HL-60 (cell line): ENCODE measurements at regions not wholly inside any gene's neighbourhood (a gene's known extent, or its start where the extent isn't known, plus 50 kb on each side); places are given as distances from the start of the nearest gene placed in this dataset.
"Not testable (repeated sequence)": the region's sequence is repeated elsewhere in the genome, so short reads cannot be mapped to it uniquely, and the experiment has no call there.

Experiments
- GABPA ChIP-seq: IDR thresholded peaks from 2 replicates; pipeline ENCODE4 v1.6.1; 2012; ENCODE audit warnings: low read depth
- POLR2AphosphoS5 ChIP-seq: IDR thresholded peaks from 2 replicates; pipeline ENCODE4 v1.6.1; 2012; ENCODE audit warnings: low read depth
- SPI1 ChIP-seq: IDR thresholded peaks from 2 replicates; pipeline ENCODE4 v1.6.1; 2012; ENCODE audit warnings: low read depth, mild to moderate bottlenecking, borderline replicate concordance
- TF ChIP-seq, protein P1 (sequence below): IDR thresholded peaks from one replicate; pipeline ENCODE4 v1.5.1; 2011; ENCODE audit warnings: low read length, control low read depth, inconsistent platforms; ENCODE audit not compliant: insufficient read depth

DNA sequence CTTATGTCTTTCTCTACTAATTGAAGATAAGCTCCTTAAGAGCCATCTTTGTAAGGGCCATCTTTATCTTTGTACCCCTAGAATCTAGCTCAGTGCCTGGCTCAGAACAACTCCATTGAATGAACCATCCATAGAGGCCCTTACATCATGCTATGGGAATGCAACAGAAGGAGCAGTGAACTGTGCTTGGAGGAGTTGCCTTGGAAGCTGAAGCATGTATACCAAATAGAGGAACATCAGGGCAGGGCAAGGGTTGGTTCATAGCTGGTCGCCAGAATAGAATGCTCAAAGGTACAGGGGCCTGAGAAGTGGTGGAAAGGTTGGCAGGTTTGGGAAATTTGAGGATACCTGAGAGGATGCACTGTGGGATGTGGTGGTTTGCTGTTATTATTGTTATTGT lies 105.8 kb upstream of the NBPF19 start:
- TF ChIP-seq, protein P1, sequence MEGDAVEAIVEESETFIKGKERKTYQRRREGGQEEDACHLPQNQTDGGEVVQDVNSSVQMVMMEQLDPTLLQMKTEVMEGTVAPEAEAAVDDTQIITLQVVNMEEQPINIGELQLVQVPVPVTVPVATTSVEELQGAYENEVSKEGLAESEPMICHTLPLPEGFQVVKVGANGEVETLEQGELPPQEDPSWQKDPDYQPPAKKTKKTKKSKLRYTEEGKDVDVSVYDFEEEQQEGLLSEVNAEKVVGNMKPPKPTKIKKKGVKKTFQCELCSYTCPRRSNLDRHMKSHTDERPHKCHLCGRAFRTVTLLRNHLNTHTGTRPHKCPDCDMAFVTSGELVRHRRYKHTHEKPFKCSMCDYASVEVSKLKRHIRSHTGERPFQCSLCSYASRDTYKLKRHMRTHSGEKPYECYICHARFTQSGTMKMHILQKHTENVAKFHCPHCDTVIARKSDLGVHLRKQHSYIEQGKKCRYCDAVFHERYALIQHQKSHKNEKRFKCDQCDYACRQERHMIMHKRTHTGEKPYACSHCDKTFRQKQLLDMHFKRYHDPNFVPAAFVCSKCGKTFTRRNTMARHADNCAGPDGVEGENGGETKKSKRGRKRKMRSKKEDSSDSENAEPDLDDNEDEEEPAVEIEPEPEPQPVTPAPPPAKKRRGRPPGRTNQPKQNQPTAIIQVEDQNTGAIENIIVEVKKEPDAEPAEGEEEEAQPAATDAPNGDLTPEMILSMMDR: not testable (repeated sequence)
- not testable (repeated sequence) for TF ChIP-seq SPI1, GABPA, POLR2AphosphoS5
